ENCODE measurements at regions not wholly inside any gene's neighbourhood (a gene's known extent, or its start where the extent isn't known, plus 50 kb on each side); places are given as distances from the start of the nearest gene placed in this dataset.

DNA sequence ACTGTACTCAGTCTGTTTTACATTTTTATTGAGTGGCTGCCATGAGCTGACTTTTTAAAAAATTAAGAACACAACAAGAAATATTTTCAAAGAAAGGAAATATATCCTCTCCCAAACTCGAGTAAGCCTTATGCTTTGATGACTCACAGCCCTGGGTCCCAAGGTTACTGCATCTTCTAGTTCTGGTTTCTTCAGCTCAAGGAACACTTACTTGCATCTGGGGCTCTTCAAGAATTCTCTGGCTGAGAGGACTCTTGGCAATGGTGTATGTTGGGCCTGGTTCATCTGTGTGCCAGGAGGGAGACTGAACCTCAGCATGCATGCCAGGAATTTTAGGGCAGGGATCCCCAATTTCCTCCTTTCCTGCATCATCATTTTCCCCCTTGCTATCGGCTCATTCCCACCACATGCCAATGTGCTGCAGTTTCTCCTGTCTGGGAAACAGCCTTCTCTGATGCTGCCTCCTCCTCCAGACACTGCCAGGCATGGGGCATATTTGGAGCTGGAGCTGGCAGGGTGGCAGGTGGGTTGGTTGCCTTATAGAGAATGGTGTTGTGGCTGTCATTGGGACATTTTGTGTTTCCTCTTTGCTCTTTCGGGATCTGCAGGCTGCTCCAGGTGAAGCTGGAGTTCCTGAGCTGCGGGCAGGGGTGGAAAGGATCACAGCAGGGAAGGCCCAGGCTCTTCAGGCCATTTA lies 192.2 kb upstream of the HS6ST1 start:
- H3F3A ChIP-seq (ENCODE audit: insufficient read depth, low read length), result no peaks in the 10 kb centered on the region
- no peak overlapping the region for H3K4me2 ChIP-seq (ENCODE audit: low read depth, low read length)
- TF ChIP-seq, protein P1, sequence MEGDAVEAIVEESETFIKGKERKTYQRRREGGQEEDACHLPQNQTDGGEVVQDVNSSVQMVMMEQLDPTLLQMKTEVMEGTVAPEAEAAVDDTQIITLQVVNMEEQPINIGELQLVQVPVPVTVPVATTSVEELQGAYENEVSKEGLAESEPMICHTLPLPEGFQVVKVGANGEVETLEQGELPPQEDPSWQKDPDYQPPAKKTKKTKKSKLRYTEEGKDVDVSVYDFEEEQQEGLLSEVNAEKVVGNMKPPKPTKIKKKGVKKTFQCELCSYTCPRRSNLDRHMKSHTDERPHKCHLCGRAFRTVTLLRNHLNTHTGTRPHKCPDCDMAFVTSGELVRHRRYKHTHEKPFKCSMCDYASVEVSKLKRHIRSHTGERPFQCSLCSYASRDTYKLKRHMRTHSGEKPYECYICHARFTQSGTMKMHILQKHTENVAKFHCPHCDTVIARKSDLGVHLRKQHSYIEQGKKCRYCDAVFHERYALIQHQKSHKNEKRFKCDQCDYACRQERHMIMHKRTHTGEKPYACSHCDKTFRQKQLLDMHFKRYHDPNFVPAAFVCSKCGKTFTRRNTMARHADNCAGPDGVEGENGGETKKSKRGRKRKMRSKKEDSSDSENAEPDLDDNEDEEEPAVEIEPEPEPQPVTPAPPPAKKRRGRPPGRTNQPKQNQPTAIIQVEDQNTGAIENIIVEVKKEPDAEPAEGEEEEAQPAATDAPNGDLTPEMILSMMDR (IDR thresholded peaks at IDR 0.05; ENCODE audit: low read length), result no peak
- TF ChIP-seq EZH2 (optimal IDR thresholded peaks at IDR 0.05; ENCODE audit: low read depth, low read length) (no peak), EZH2phosphoT487 (IDR thresholded peaks at IDR 0.05; ENCODE audit: low read length) (no peak)
- no peaks in the 10 kb centered on the region for H3K79me2 ChIP-seq (ENCODE audit: low read length)
- no peaks in the 10 kb centered on the region for H3K9me2 ChIP-seq (replicated peaks; ENCODE audit: insufficient read depth, low read length)
- H3K27ac ChIP-seq (ENCODE audit: low read length), result no peak overlapping the region
- no peaks in the 10 kb centered on the region; the same call in 1 of the 2 replicates for H3K9me3 ChIP-seq (replicated peaks; ENCODE audit: insufficient read depth, low read length)
- H3K4me3 ChIP-seq (ENCODE audit: low read length), result no peak overlapping the region
- no peak for DNase-seq
- H3K9ac ChIP-seq (ENCODE audit: low read length), result no peak overlapping the region
- no peaks in the 10 kb centered on the region for H4K20me1 ChIP-seq (ENCODE audit: insufficient read depth, low read length)
- H3K4me1 ChIP-seq (ENCODE audit: low read length), result no peaks in the 10 kb centered on the region
- H2AFZ ChIP-seq (ENCODE audit: low read length), result no peak overlapping the region
- H3K27me3 ChIP-seq (replicated peaks; ENCODE audit: insufficient read depth, low read length), result no peaks in the 10 kb centered on the region
- no peaks in the 10 kb centered on the region for H3K36me3 ChIP-seq (replicated peaks; ENCODE audit: insufficient read depth, low read length)

DNA sequence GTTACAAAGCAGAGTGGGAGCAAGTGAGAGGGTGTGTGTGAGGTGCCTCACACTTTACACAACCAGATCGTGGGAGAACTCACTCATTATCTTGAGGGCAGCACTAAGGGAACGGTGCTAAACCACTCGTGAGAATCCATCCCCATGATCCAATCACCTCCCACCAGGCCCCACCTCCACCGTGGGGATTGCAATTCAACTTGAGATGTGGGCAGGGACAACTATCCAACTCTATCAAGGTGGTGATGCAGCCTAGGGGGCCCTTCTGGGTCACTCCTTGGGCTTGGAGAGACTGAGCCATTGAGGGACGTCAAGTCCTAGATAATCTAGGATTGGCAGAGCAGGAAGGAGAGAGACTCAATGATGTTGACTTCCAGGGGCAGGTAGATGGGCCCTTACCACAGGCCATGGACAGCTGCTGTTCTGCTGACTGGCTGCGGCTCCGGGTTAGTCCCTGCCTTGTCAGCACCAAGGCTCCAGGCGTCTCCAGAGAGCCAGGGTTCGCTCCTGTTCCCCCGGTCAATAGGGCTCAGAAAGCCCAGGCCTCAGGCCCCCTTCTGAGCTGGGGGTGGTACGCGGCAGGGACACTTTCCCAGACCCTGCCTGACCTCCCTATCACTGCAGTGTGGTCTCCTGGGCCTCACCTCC lies 193.2 kb upstream of the HS6ST1 start:
- Histone ChIP-seq H3K36me3 (replicated peaks; ENCODE audit: insufficient read depth, low read length) (no peaks in the 10 kb centered on the region), H3K4me2 (ENCODE audit: low read depth, low read length) (no peak overlapping the region), H3K4me1 (ENCODE audit: low read length) (no peaks in the 10 kb centered on the region), H3K9me2 (replicated peaks; ENCODE audit: insufficient read depth, low read length) (no peaks in the 10 kb centered on the region), H3K9ac (ENCODE audit: low read length) (no peak overlapping the region), H3K27me3 (replicated peaks; ENCODE audit: insufficient read depth, low read length) (no peaks in the 10 kb centered on the region), H4K20me1 (ENCODE audit: insufficient read depth, low read length) (no peaks in the 10 kb centered on the region), H3F3A (ENCODE audit: insufficient read depth, low read length) (no peaks in the 10 kb centered on the region), H3K27ac (ENCODE audit: low read length) (no peak overlapping the region), H3K9me3 (replicated peaks; ENCODE audit: insufficient read depth, low read length) (no peaks in the 10 kb centered on the region; the same call in 1 of the 2 replicates), H2AFZ (ENCODE audit: low read length) (no peak overlapping the region), H3K4me3 (ENCODE audit: low read length) (no peak overlapping the region), H3K79me2 (ENCODE audit: low read length) (no peaks in the 10 kb centered on the region)
- no peak for DNase-seq
- TF ChIP-seq, protein P1 (IDR thresholded peaks at IDR 0.05; ENCODE audit: low read length), result no peak
- no peak for TF ChIP-seq EZH2 (optimal IDR thresholded peaks at IDR 0.05; ENCODE audit: low read depth, low read length)
- no peak for TF ChIP-seq EZH2phosphoT487 (IDR thresholded peaks at IDR 0.05; ENCODE audit: low read length)

DNA sequence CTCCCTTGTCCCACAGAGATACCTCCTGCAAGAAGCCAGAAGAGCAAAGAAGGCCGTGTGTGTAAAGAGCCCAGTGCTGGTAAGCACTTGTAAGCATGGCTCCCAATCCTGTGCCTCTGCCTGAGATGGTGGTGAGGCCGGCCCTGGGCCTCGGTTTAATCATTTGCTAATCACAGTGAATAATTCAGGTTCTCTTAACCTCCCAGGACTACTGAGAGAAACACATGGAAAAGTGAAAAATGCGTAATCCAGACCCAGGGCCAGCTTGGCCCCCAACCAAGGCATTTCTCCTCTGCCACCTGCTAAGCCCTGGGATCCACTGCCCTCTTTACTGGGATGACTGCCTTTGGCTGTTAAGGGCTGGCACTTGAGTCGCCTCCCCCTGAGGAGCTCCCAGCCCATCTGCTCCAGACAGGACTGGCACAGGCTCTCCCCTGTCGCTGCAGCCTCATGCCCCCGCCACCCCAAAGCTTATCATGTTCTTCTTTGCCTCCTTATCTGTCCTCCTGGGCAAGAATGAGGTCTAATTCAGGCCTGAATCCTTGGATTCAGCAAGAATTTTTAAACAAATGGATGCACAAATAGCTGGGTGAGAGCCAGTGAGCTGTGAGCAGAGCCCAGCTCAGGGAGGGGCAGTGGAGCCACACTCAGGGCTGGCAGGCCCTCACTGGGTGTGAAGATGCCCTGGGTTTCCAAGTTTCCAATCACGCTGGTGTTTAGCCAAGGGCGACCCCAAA lies 193.9 kb upstream of the HS6ST1 start:
- Histone ChIP-seq H3K27me3 (replicated peaks; ENCODE audit: insufficient read depth, low read length) (no peaks in the 10 kb centered on the region), H3K9me3 (replicated peaks; ENCODE audit: insufficient read depth, low read length) (no peaks in the 10 kb centered on the region; the same call in 1 of the 2 replicates), H3K4me2 (ENCODE audit: low read depth, low read length) (no peak overlapping the region), H3K4me3 (ENCODE audit: low read length) (no peak overlapping the region), H2AFZ (ENCODE audit: low read length) (no peak overlapping the region), H4K20me1 (ENCODE audit: insufficient read depth, low read length) (no peaks in the 10 kb centered on the region), H3K9ac (ENCODE audit: low read length) (no peak overlapping the region), H3K4me1 (ENCODE audit: low read length) (no peaks in the 10 kb centered on the region), H3K36me3 (replicated peaks; ENCODE audit: insufficient read depth, low read length) (no peaks in the 10 kb centered on the region), H3K27ac (ENCODE audit: low read length) (no peak overlapping the region), H3K79me2 (ENCODE audit: low read length) (no peaks in the 10 kb centered on the region), H3F3A (ENCODE audit: insufficient read depth, low read length) (no peaks in the 10 kb centered on the region), H3K9me2 (replicated peaks; ENCODE audit: insufficient read depth, low read length) (no peaks in the 10 kb centered on the region)
- TF ChIP-seq EZH2phosphoT487 (IDR thresholded peaks at IDR 0.05; ENCODE audit: low read length) (no peak), EZH2 (optimal IDR thresholded peaks at IDR 0.05; ENCODE audit: low read depth, low read length) (no peak)
- TF ChIP-seq, protein P1 (IDR thresholded peaks at IDR 0.05; ENCODE audit: low read length), result no peak
- no peak for DNase-seq
